GM18517 (cell line): ENCODE measurements at regions not wholly inside any gene's neighbourhood (a gene's known extent, or its start where the extent isn't known, plus 50 kb on each side); places are given as distances from the start of the nearest gene placed in this dataset.
A peak's percentile ranks its signal among the peaks of the same experiment; 100 is the strongest.

ENCODE experiments used
- ATAC-seq: cut with Tn5 transposase; IDR thresholded peaks from one replicate; pipeline ENCODE4 v1.9.1; 2021; ENCODE audit warnings: mild to moderate bottlenecking, moderate library complexity; ENCODE audit not compliant: unreplicated experiment

DNA sequence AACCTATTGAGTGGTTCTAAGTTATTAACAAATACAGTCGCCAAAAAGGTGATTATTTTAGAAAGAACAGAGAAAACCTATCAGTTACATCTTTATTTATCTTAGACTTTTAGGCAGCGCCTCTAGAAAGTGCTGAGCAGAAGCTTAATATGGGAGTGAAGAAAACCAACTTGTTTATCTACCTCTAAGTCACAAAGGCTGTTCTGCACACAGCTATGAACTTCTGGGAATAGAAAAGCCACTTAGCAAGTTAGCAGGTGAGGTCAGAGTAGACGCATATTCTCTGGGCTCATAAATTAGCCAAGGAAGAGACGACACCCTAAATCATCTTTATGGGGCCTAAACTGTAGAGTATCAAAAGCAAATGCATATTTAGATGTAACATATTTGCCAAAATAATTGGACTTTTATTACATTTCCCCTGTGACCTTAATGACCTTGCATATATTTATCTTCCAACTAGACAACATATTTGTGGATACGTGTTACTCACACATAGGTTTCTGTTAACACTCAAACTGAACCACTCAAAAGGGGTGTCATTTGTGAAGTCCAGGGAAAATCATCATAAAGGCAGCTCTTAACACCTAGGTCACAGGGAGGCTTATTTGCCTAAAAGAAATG lies 267.1 kb downstream of the ADGB start:
- ATAC-seq = no peak

DNA sequence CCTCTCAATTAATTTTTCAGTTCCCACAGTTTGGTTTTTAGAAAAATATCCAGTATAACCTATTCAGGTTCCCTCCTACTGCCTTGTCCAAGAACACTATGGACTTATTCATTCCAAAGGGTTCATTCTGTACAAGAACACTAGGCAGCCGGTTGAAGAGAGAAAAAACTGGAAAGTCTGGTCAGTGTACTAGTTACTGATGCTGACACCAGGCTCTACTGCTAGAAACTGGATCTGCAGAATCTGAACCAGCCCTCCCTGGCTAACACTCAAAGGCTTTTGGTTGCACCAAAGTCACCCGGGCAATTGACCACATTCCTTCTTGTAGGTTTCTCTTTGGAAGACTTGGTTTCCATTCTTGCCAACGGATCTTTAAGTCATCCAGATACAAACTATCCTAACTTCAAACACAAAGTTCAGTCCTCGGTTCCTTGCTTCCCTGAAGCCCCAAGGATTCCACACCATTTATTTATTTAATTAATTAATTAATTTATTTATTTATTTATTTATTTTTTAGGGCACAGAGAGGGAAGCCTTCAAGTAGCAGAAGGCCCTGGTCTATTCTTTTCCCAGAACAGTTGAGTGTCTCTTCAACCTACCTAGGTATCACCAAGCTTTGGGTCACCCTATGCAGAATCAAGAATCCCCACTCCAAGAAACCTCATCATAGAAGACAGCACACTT lies 268.1 kb downstream of the ADGB start:
- ATAC-seq = no peak

GRCh38 chr6:146868671-146869209 lies 270.0 kb downstream of the ADGB start:
- no peak for ATAC-seq

- ATAC-seq = peak; percentile 85
These were observed 272.0 kb downstream of the ADGB start for GRCh38 chr6:146870760-146871159.

- no peak for ATAC-seq
These were observed 273.0 kb downstream of the ADGB start for GRCh38 chr6:146871611-146872425.

GRCh38 chr6:146872426-146872785 lies 273.6 kb downstream of the ADGB start:
- ATAC-seq = no peak

GRCh38 chr6:146874278-146875018 lies 275.7 kb downstream of the ADGB start:
- no peak for ATAC-seq

- ATAC-seq = no peak
These were observed 277.1 kb downstream of the ADGB start for GRCh38 chr6:146875927-146876270.

DNA sequence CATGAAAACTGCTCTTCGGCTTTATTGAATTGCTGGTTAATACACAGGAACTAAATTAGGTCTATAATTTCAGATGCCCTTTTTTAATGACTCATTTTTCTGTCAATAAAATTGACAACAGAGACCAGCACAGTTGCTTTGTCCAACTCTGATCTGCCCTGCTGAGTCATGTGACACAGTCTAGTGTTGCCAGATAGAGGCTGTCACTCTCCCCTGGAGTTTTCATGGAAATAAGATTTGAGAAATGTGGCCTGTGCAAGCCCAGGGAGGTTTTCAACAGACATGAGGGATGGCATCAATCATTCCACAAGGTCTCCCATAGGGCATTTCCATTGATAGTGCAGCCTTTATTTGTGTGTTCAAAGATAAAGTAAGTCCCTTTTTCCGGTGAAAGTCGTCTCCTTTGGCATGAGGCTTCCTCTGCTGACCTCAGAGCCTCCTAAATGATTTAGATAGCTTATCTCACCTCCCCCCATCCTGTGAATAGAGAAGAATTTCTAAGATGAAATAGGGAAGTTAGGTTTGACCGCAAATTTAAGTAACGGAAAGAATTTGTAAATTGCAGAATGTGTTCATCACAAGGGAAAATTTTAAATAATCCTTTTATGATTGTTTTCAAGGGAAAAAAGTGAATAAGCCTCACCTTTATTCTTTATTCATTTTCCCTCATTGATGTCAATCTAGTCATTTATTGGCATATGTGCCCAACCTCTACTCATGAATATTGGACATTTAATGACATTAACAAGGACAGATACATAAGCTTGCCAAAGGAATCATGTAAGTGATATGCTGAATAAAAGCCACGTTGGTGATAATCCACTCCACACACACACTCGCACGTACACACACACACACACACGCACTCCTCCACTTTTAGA lies 277.7 kb downstream of the ADGB start:
- no peak for ATAC-seq

DNA sequence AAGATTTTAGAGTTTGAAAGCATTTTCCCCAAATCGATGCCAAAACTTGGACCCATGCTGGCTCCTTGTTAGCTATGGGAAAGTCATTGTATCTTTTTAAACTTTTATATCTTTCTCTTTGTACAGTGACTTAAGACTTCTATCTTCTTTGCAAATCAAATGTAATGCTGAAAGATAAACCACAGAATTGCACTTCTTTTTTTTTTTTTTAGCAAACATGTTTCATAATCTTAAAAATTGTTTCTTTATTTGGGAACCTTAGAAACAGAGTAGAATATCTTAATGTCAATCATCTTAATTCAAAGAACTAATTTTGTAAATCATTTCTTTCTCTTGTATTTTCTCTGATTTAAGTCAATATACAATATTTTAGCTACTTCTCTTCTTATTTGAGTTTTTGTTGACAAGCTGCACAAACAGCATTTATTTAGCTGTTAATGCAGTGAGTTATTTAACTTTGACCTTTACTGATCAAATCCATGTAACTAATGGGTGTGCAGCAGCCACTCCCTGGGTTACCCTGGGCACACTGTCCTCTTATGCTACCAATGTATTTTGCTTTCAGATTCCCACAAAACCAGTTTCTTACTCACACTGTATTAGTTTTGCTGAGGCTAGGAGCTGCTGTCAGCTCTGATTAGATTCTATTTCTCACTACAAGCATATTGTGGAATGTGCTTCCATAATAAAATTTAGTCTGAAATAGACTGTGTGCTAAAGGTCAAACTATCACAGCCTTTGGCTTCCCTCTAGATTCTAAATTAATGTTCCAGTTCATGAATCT lies 279.6 kb downstream of the ADGB start:
- ATAC-seq = no peak

DNA sequence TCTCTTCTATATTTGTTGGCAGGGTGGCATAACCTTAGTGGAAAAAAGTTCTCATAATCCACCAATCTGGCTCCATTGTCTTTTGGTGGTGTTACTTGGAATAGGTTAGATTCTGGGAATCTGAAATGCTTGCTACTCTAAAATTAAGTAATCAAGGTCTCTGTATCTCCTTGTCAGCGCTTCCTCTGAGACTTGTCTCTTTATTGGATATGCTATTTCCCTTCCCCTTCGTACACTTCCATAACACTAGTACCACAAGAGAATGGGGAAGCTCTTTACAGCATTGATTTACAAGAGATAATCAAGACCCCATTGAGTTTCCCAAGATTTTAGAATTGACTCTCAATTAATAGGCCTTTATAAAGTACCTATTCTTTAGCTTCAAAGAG lies 280.2 kb downstream of the ADGB start:
- ATAC-seq = no peak

GRCh38 chr6:146879406-146880117 lies 280.8 kb downstream of the ADGB start:
- ATAC-seq = no peak

- ATAC-seq = no peak
These were observed 282.7 kb downstream of the ADGB start for GRCh38 chr6:146881228-146882181.

DNA sequence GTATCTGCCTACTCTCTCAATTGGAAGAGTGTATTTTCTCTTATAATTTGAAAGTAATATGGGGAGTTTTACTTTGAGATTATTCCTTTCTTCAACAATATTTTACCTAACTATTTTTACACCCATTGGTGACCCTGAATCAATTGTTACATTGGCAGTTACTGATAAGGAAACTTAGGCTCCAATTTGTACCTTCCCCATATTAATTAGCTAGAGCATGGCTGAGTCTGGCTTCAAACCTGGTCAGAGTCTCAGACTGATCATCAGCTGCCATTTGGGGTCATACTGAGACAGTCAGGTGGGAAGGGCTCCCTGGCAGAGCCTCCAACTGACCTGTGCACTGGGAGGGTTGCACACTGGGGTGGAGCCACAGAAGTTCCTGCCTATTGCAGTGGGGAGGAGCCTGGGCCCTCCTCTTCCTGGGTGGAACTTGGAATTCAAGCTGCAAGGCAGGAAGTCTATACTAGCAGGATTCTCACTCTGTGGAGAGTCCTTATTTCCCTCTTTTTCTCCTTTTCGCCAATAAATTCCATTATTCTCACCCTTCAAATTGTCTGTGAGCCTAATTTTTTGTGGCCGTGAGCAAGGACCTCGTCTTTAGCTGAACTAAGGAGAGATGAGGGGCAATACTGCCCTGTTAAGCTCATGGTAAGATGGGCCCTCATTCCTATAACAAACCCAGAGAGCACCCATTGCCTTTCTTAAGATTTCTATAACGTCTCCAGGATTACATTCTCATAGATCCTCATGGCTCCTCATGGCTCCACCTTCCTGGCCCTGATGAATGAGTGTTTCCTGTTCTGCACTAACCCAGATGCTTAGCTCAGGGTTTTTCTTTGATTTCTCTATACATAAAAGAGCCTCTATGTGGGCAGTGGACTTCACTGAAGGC lies 285.1 kb downstream of the ADGB start:
- no peak for ATAC-seq

DNA sequence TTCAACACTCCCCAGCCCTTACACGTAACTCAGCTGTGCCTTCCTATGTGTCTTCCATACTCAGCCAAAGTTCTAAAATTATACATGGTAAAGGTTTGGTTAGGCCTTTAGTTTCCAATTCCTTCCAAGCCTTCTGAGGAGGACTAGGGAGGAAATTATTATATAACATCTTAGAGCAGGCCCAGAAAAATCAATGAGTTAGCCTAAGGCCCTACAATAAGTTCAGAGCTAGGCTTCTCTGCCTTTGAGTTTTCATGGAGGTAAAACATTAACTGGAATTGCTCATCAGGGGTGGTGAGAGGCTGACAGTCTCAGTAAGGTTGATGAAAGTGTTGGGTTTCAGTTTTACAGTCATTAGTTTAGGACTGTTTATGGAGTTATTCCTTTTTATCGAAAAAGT lies 286.0 kb downstream of the ADGB start:
- peak; percentile 92 for ATAC-seq

DNA sequence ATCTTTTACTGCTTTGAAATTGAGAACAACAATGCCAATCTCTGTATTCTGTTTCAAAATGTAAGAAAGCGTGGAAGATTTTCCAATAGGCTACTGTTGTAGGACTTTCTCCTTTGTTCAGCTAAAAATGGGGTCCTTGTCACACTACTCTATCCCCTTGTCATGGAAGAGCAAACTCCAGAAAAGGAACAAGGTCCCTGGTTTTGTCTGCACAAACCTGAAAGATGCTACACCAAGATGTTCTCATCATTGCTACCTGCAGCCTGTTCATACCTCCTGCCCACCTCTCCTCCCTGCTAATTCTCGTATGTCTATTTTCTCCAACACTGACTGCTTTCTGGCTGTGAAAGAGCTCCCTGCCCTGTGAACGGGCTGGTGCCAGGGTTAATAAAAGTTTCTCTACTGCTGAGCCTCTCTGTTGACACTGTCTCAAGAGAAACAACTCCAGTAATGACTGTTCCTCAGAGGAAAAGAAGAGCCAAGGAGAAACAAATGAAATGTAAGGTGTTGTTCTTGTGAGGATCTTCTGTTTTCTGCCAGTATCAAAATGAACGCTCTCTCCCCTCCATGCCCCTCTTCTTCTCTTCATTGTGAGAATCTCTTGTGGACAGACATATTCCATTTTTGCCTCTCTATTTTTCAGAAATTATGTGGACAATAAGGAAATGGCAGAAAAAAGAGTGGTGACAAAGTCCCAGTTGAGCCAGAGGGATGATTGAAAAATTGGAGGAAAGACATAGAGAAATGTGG lies 287.1 kb downstream of the ADGB start:
- no peak for ATAC-seq
